Suprapubic skin (tissue), 4 donors: ENCODE measurements at regions not wholly inside any gene's neighbourhood (a gene's known extent, or its start where the extent isn't known, plus 50 kb on each side); places are given as distances from the start of the nearest gene placed in this dataset.

Experiments used
- EP300 ChIP-seq: sonication (generic); formaldehyde crosslinking; IDR thresholded peaks from one replicate; pipeline ENCODE4 v1.6.1; 2017; ENCODE audit warnings: antibody characterized with exemption
- POLR2A ChIP-seq, 2 donors: fragments of 450-650 bp; IDR thresholded peaks; one replicate each; pipeline ENCODE4 v1.6.1; 2017; ENCODE audit warnings: antibody characterized with exemption in 2 of 2, mild to moderate bottlenecking in 2 of 2, moderate library complexity in 2 of 2
- POLR2AphosphoS5 ChIP-seq, 3 donors: sonication (generic); formaldehyde crosslinking; IDR thresholded peaks; one replicate each; pipeline ENCODE4 v1.6.1; 2017; ENCODE audit warnings: antibody characterized with exemption in 3 of 3
- TF ChIP-seq, protein P1 (sequence below), 2 donors: fragments of 200-600 bp in 1 of 2; fragments of 450-650 bp in 1 of 2; sonication (generic) in 1 of 2; IDR thresholded peaks; one replicate each; pipeline ENCODE4 v1.5.1; 2016 to 2019; ENCODE audit warnings: antibody characterized with exemption in 2 of 2, mild to moderate bottlenecking in 1 of 2, moderate library complexity in 1 of 2

DNA sequence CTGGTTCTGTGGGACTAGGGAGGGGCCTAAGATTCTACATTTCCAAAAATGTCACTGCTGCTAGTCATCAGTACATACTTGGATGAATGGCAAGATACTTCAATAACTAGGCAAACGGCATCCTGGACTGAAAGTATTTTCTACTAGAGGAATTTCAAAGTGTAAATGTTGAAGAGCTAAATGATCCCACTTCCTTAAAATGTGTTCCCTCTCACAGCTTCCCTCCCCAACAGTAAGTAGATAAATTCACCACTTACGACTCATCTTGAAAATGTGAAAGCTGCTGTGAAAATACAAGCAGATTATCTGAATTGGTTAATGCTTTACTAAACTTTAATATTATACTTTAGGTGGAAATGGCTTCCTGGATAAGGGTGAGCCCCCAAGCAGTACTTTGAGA, 1571.5 kb upstream of the WWC1 start:
- no peak for TF ChIP-seq POLR2A (IDR thresholded peaks at IDR 0.05)
- TF ChIP-seq, protein P1, sequence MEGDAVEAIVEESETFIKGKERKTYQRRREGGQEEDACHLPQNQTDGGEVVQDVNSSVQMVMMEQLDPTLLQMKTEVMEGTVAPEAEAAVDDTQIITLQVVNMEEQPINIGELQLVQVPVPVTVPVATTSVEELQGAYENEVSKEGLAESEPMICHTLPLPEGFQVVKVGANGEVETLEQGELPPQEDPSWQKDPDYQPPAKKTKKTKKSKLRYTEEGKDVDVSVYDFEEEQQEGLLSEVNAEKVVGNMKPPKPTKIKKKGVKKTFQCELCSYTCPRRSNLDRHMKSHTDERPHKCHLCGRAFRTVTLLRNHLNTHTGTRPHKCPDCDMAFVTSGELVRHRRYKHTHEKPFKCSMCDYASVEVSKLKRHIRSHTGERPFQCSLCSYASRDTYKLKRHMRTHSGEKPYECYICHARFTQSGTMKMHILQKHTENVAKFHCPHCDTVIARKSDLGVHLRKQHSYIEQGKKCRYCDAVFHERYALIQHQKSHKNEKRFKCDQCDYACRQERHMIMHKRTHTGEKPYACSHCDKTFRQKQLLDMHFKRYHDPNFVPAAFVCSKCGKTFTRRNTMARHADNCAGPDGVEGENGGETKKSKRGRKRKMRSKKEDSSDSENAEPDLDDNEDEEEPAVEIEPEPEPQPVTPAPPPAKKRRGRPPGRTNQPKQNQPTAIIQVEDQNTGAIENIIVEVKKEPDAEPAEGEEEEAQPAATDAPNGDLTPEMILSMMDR (IDR thresholded peaks at IDR 0.05) = no peak
- no peak for TF ChIP-seq POLR2AphosphoS5 (IDR thresholded peaks at IDR 0.05)
- TF ChIP-seq EP300 = no peak
